ENCODE measurements at regions not wholly inside any gene's neighbourhood (a gene's known extent, or its start where the extent isn't known, plus 50 kb on each side); places are given as distances from the start of the nearest gene placed in this dataset.

GRCh38 chr1:214901718-214902117 is 180.8 kb upstream of the KCNK2 start:
- no peaks in the 10 kb centered on the region for H3K9me3 Mint-ChIP-seq (ENCODE audit: low read depth)
- no peak for DNase-seq (ENCODE audit: low spot score)
- H3K27me3 Mint-ChIP-seq (ENCODE audit: low read depth) = no peaks in the 10 kb centered on the region
- TF ChIP-seq CTCF (IDR thresholded peaks at IDR 0.05) = no peak
- H3K27ac Mint-ChIP-seq (ENCODE audit: unreplicated experiment) = no peak overlapping the region
- no peak overlapping the region for H3K4me3 Mint-ChIP-seq (ENCODE audit: unreplicated experiment)
- H3K36me3 Mint-ChIP-seq (ENCODE audit: low read depth) = no peaks in the 10 kb centered on the region
- peaks cover 15% of the 10 kb centered on the region for H3K4me1 Mint-ChIP-seq (ENCODE audit: low read depth)

GRCh38 chr1:214902636-214903320 is 179.8 kb upstream of the KCNK2 start:
- Mint-ChIP-seq H3K4me1 (ENCODE audit: low read depth) (peaks cover 15% of the 10 kb centered on the region), H3K27ac (ENCODE audit: unreplicated experiment) (no peak overlapping the region), H3K36me3 (ENCODE audit: low read depth) (no peaks in the 10 kb centered on the region), H3K9me3 (ENCODE audit: low read depth) (no peaks in the 10 kb centered on the region), H3K27me3 (ENCODE audit: low read depth) (no peaks in the 10 kb centered on the region), H3K4me3 (ENCODE audit: unreplicated experiment) (no peak overlapping the region)
- DNase-seq (ENCODE audit: low spot score) = no peak
- no peak for TF ChIP-seq CTCF (IDR thresholded peaks at IDR 0.05)

- H3K36me3 Mint-ChIP-seq (ENCODE audit: low read depth) = no peaks in the 10 kb centered on the region
- no peaks in the 10 kb centered on the region for H3K4me1 Mint-ChIP-seq (ENCODE audit: low read depth)
- DNase-seq (ENCODE audit: low spot score) = no peak
- no peaks in the 10 kb centered on the region for H3K9me3 Mint-ChIP-seq (ENCODE audit: low read depth)
- H3K27ac Mint-ChIP-seq (ENCODE audit: unreplicated experiment) = no peak overlapping the region
- TF ChIP-seq CTCF (IDR thresholded peaks at IDR 0.05) = no peak
- peaks cover 3% of the 10 kb centered on the region for H3K27me3 Mint-ChIP-seq (ENCODE audit: low read depth)
- no peak overlapping the region for H3K4me3 Mint-ChIP-seq (ENCODE audit: unreplicated experiment)
Observed at GRCh38 chr1:214912127-214912526, 170.4 kb upstream of the KCNK2 start.

- TF ChIP-seq CTCF (IDR thresholded peaks at IDR 0.05) = no peak
- no peaks in the 10 kb centered on the region for H3K4me1 Mint-ChIP-seq (ENCODE audit: low read depth)
- H3K4me3 Mint-ChIP-seq (ENCODE audit: unreplicated experiment) = no peak overlapping the region
- H3K36me3 Mint-ChIP-seq (ENCODE audit: low read depth) = no peaks in the 10 kb centered on the region
- no peak for DNase-seq (ENCODE audit: low spot score)
- no peak overlapping the region for H3K27ac Mint-ChIP-seq (ENCODE audit: unreplicated experiment)
- H3K27me3 Mint-ChIP-seq (ENCODE audit: low read depth) = peaks cover 3% of the 10 kb centered on the region
- no peaks in the 10 kb centered on the region for H3K9me3 Mint-ChIP-seq (ENCODE audit: low read depth)
Observed at GRCh38 chr1:214913966-214914365, 168.6 kb upstream of the KCNK2 start.

GRCh38 chr1:214917081-214917635 is 165.4 kb upstream of the KCNK2 start:
- Mint-ChIP-seq H3K36me3 (ENCODE audit: low read depth) (no peaks in the 10 kb centered on the region), H3K27me3 (ENCODE audit: low read depth) (peaks cover 3% of the 10 kb centered on the region), H3K9me3 (ENCODE audit: low read depth) (no peaks in the 10 kb centered on the region), H3K4me1 (ENCODE audit: low read depth) (no peaks in the 10 kb centered on the region), H3K27ac (ENCODE audit: unreplicated experiment) (no peak overlapping the region), H3K4me3 (ENCODE audit: unreplicated experiment) (no peak overlapping the region)
- no peak for DNase-seq (ENCODE audit: low spot score)
- no peak for TF ChIP-seq CTCF (IDR thresholded peaks at IDR 0.05)

Data from chondrocyte (in vitro differentiated cells).